Endothelial cell of umbilical vein (primary cell): ENCODE measurements at regions not wholly inside any gene's neighbourhood (a gene's known extent, or its start where the extent isn't known, plus 50 kb on each side); places are given as distances from the start of the nearest gene placed in this dataset.
"Not testable (repeated sequence)": the region's sequence is repeated elsewhere in the genome, so short reads cannot be mapped to it uniquely, and the experiment has no call there.

ENCODE experiments used
- CTCF ChIP-seq, 2 donors: IDR thresholded peaks; 1 replicate in 1 of 2; 2 replicates in 1 of 2; pipeline ENCODE4 v1.5.1; 2011; ENCODE audit warnings: low read length in 2 of 2, mild to moderate bottlenecking in 2 of 2, moderate library complexity in 2 of 2, control low read depth in 1 of 2, inconsistent platforms in 1 of 2, low read depth in 1 of 2; ENCODE audit not compliant: insufficient read depth in 1 of 2; ENCODE audit errors: extremely low read depth in 1 of 2
- POLR2A ChIP-seq: IDR thresholded peaks from 2 replicates; pipeline ENCODE4 v1.6.1; 2012; ENCODE audit warnings: low read depth, mild to moderate bottlenecking, control low read depth, low read length
- TF ChIP-seq, protein P1 (sequence below): IDR thresholded peaks from 2 replicates; pipeline ENCODE4 v1.6.1; 2011; ENCODE audit not compliant: insufficient read depth, insufficient read length

DNA sequence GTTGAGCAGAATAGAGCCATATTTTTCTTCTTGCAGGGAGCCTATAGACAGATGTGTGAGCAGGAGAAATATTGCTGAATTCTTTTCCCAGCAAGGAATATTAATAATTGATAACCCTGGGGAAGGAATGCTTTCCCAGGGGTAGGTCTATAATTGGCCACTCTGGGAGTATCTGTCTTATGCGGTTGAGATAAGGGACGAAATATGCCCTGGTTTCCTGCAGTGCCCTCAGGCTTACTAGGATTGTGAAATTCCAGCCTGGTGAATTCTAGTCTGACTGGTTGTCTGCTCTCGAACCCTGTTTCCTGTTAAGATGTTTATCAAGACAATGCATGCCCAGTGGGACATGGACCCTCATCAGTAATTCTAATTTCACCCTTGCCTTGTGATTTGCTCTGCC lies 317.7 kb downstream of the NEK10 start:
- not testable (repeated sequence) for TF ChIP-seq POLR2A; CTCF (IDR thresholded peaks at IDR 0.05; ENCODE audit: extremely low read depth in 1 of 2, insufficient read depth in 1 of 2, low read depth in 1 of 2, low read length in 2 of 2)
- TF ChIP-seq, protein P1, sequence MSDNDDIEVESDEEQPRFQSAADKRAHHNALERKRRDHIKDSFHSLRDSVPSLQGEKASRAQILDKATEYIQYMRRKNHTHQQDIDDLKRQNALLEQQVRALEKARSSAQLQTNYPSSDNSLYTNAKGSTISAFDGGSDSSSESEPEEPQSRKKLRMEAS: not testable (repeated sequence)
